IPS DF 6.9 (cell line): ENCODE measurements at regions not wholly inside any gene's neighbourhood (a gene's known extent, or its start where the extent isn't known, plus 50 kb on each side); places are given as distances from the start of the nearest gene placed in this dataset.

Source experiments
- DNase-seq: peaks from one replicate; pipeline ENCODE4 v3.0.0-alpha.2; 2013; ENCODE audit warnings: low read depth, low spot score
- H3K27ac ChIP-seq: one replicate; pipeline ENCODE4 v1.5.1; 2013; ENCODE audit warnings: low read length, control low read depth
- H3K27me3 ChIP-seq: 2 replicates; pipeline ENCODE4 v1.6.1; 2013; ENCODE audit warnings: mild to moderate bottlenecking, low read length; ENCODE audit not compliant: control insufficient read depth, insufficient read depth
- H3K36me3 ChIP-seq: 2 replicates; pipeline ENCODE4 v1.6.1; 2013; ENCODE audit warnings: low read length; ENCODE audit not compliant: control insufficient read depth, insufficient read depth
- H3K4me1 ChIP-seq: 2 replicates; pipeline ENCODE4 v1.6.1; 2013; ENCODE audit warnings: low read length; ENCODE audit not compliant: control insufficient read depth, insufficient read depth
- H3K4me3 ChIP-seq: 2 replicates; pipeline ENCODE4 v1.5.1; 2013; ENCODE audit warnings: mild to moderate bottlenecking, low read length
- H3K9me3 ChIP-seq: 2 replicates; pipeline ENCODE4 v1.6.1; 2013; ENCODE audit warnings: low read length, inconsistent platforms; ENCODE audit not compliant: control insufficient read depth, insufficient read depth
- WGBS: extraction: QIAGEN DNeasy Blood & Tissue Kit; methylation state at CpG from one replicate; pipeline ENCODE4 v1.1.7; 2013; ENCODE audit warnings: mixed read lengths, missing lambda C conversion rate; ENCODE audit not compliant: insufficient read length, insufficient coverage; 5-methylcytosine and 5-hydroxymethylcytosine counted together

- no peak overlapping the region for H3K27ac ChIP-seq
- WGBS: no CpG with 5 or more reads among the region's 1 CpG
- DNase-seq: no peak
- no peak overlapping the region for H3K4me3 ChIP-seq
- H3K9me3 ChIP-seq: no peaks in the 10 kb centered on the region
- H3K4me1 ChIP-seq: peaks cover 4% of the 10 kb centered on the region; the same call in 1 of the 2 replicates
- no peaks in the 10 kb centered on the region for H3K36me3 ChIP-seq
- H3K27me3 ChIP-seq: no peaks in the 10 kb centered on the region
These were observed 95.9 kb downstream of the GLUL start for GRCh38 chr1:182295697-182296096.

- Histone ChIP-seq H3K9me3 (no peaks in the 10 kb centered on the region), H3K27ac (no peak overlapping the region), H3K36me3 (no peaks in the 10 kb centered on the region), H3K4me3 (no peak overlapping the region), H3K27me3 (no peaks in the 10 kb centered on the region), H3K4me1 (no peaks in the 10 kb centered on the region)
- no CpG with 5 or more reads among the region's 5 CpGs for WGBS
- DNase-seq: no peak
These were observed 98.4 kb downstream of the GLUL start for GRCh38 chr1:182293119-182293589.

- Histone ChIP-seq H3K27me3 (no peaks in the 10 kb centered on the region), H3K4me3 (no peak overlapping the region), H3K4me1 (no peaks in the 10 kb centered on the region), H3K36me3 (no peaks in the 10 kb centered on the region), H3K27ac (no peak overlapping the region), H3K9me3 (no peaks in the 10 kb centered on the region)
- WGBS: no CpG with 5 or more reads among the region's 8 CpGs
- no peak for DNase-seq
These were observed 99.3 kb downstream of the GLUL start for GRCh38 chr1:182292193-182292741.

GRCh38 chr1:182291584-182292192 is 99.9 kb downstream of the GLUL start:
- WGBS: no CpG with 5 or more reads among the region's 3 CpGs
- no peak for DNase-seq
- H3K27ac ChIP-seq: no peak overlapping the region
- no peaks in the 10 kb centered on the region for H3K4me1 ChIP-seq
- H3K4me3 ChIP-seq: no peak overlapping the region
- no peaks in the 10 kb centered on the region for H3K9me3 ChIP-seq
- H3K27me3 ChIP-seq: no peaks in the 10 kb centered on the region
- no peaks in the 10 kb centered on the region for H3K36me3 ChIP-seq

- H3K4me1 ChIP-seq: no peaks in the 10 kb centered on the region
- H3K36me3 ChIP-seq: no peaks in the 10 kb centered on the region
- H3K4me3 ChIP-seq: no peak overlapping the region
- H3K27me3 ChIP-seq: no peaks in the 10 kb centered on the region
- no peak for DNase-seq
- no CpG with 5 or more reads among the region's 4 CpGs for WGBS
- no peaks in the 10 kb centered on the region for H3K9me3 ChIP-seq
- no peak overlapping the region for H3K27ac ChIP-seq
These were observed 102.6 kb downstream of the GLUL start for GRCh38 chr1:182288749-182289604.

- H3K36me3 ChIP-seq: no peaks in the 10 kb centered on the region
- no peak for DNase-seq
- H3K4me1 ChIP-seq: no peaks in the 10 kb centered on the region
- no peaks in the 10 kb centered on the region for H3K27me3 ChIP-seq
- WGBS: no CpG with 5 or more reads among the region's 2 CpGs
- no peak overlapping the region for H3K4me3 ChIP-seq
- no peak overlapping the region for H3K27ac ChIP-seq
- H3K9me3 ChIP-seq: no peaks in the 10 kb centered on the region
These were observed 104.8 kb downstream of the GLUL start for GRCh38 chr1:182286761-182287160.

- no peaks in the 10 kb centered on the region for H3K36me3 ChIP-seq
- no CpG with 5 or more reads among the region's 3 CpGs for WGBS
- DNase-seq: no peak
- no peaks in the 10 kb centered on the region for H3K27me3 ChIP-seq
- H3K4me1 ChIP-seq: 0 out of 2 replicates have a peak, but pooled peaks cover 1% of the 10 kb centered on the region
- H3K27ac ChIP-seq: no peak overlapping the region
- H3K9me3 ChIP-seq: no peaks in the 10 kb centered on the region
- H3K4me3 ChIP-seq: no peak overlapping the region
These were observed 107.6 kb downstream of the GLUL start for GRCh38 chr1:182283746-182284544.

- no peak for DNase-seq
- Histone ChIP-seq H3K9me3 (no peaks in the 10 kb centered on the region), H3K36me3 (no peaks in the 10 kb centered on the region), H3K27ac (no peak overlapping the region), H3K4me1 (0 out of 2 replicates have a peak, but pooled peaks cover 1% of the 10 kb centered on the region), H3K4me3 (no peak overlapping the region), H3K27me3 (no peaks in the 10 kb centered on the region)
- WGBS: no CpG with 5 or more reads among the region's 6 CpGs
These were observed 110.0 kb downstream of the GLUL start for GRCh38 chr1:182281541-182281940.

GRCh38 chr1:182280504-182280900 is 111.1 kb downstream of the GLUL start:
- H3K9me3 ChIP-seq: no peaks in the 10 kb centered on the region
- no peak overlapping the region for H3K4me3 ChIP-seq
- 0 out of 2 replicates have a peak, but pooled peaks cover 1% of the 10 kb centered on the region for H3K4me1 ChIP-seq
- no peak for DNase-seq
- no CpG with 5 or more reads among the region's 2 CpGs for WGBS
- H3K36me3 ChIP-seq: no peaks in the 10 kb centered on the region
- H3K27me3 ChIP-seq: no peaks in the 10 kb centered on the region
- H3K27ac ChIP-seq: no peak overlapping the region
